ENCODE measurements at regions not wholly inside any gene's neighbourhood (a gene's known extent, or its start where the extent isn't known, plus 50 kb on each side); places are given as distances from the start of the nearest gene placed in this dataset.
"Not testable (repeated sequence)": the region's sequence is repeated elsewhere in the genome, so short reads cannot be mapped to it uniquely, and the experiment has no call there.

DNA sequence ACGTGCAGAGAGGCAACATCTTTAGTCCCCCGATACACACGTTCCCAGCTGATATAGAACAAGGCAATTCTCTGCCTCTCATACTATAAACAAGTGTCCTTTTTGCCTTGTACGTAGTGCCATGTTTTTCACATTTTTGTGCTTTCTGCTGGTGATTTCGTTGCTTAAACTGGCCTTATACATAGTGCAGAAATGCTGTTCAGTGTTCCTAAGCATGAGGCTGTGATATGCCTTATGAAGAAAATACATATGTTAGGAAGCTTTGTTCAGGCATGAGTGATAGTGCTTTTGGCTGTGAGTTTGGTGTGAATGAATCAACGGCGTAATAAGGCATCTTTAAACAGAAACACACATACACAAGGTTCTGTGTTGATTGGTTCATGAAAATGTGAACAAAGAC is 77.2 kb downstream of the KATNIP start:
- TF ChIP-seq RORB (CRISPR knock-in tag; IDR thresholded peaks at IDR 0.05) (no peak), ZNF396 (CRISPR knock-in tag; IDR thresholded peaks at IDR 0.05; ENCODE audit: borderline replicate concordance) (no peak), NFYB (CRISPR knock-in tag; conservative IDR thresholded peaks at IDR 0.05; ENCODE audit: low read depth) (no peak)
- POLR2A ChIA-PET: no interaction called here
- H3K27ac Mint-ChIP-seq: no peak overlapping the region
- no peak overlapping the region for H3K4me3 Mint-ChIP-seq
- peaks cover 5% of the 10 kb centered on the region for H3K36me3 Mint-ChIP-seq
- peaks cover 11% of the 10 kb centered on the region for H3K27me3 Mint-ChIP-seq (ENCODE audit: low read depth)
- CTCF ChIA-PET: no interaction called here
- no peaks in the 10 kb centered on the region; the same call in 1 of the 2 replicates for H3K9me3 Mint-ChIP-seq
- DNase-seq (ENCODE audit: low spot score) (no peak), ATAC-seq (no peak)
- H3K4me1 Mint-ChIP-seq: no peaks in the 10 kb centered on the region

DNA sequence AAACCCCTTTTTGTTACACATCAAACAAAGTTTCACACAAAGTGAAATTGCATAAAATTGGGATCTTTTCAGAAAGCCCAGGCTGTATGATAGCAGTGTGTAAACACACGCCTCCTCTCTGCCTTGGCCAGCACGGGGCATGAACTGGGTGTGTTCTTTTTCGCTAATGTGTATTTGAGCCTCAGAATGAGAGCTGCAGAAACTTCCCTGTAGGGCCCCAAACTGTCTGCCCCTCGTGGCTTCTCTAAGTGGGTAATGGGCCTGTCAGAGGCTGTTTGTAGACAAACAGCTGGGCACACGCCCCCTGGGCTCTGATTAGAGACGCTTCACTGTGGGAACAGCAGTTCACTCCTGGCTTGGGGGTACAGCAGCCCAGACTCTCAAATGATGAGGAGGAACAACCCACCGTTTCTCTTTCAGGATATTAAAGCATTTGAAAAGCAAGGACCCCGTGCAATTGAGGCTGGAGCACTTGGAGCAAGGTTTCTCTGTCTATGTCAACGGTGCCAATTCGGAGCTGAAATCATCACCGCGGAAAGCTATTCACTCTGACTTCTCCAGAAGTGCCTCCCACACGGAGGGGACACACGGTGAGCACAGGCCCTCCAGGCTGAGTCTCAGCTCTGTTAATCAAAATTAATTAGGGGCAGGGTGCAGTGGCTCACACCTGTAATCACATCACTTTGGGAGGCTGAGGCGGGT is 78.4 kb downstream of the KATNIP start:
- TF ChIP-seq ZNF263 (CRISPR knock-in tag; IDR thresholded peaks at IDR 0.05; ENCODE audit: low read depth) (no peak), KAT7 (CRISPR knock-in tag; IDR thresholded peaks at IDR 0.05; ENCODE audit: borderline replicate concordance) (no peak), JAZF1 (CRISPR knock-in tag; IDR thresholded peaks at IDR 0.05) (no peak), ZNF396 (CRISPR knock-in tag; IDR thresholded peaks at IDR 0.05; ENCODE audit: borderline replicate concordance) (no peak), EMX1 (CRISPR knock-in tag; IDR thresholded peaks at IDR 0.05) (no peak), NR2C2 (CRISPR knock-in tag; IDR thresholded peaks at IDR 0.05) (no peak), CREM (CRISPR knock-in tag; IDR thresholded peaks at IDR 0.05) (no peak)
- TF ChIP-seq, protein P1, sequence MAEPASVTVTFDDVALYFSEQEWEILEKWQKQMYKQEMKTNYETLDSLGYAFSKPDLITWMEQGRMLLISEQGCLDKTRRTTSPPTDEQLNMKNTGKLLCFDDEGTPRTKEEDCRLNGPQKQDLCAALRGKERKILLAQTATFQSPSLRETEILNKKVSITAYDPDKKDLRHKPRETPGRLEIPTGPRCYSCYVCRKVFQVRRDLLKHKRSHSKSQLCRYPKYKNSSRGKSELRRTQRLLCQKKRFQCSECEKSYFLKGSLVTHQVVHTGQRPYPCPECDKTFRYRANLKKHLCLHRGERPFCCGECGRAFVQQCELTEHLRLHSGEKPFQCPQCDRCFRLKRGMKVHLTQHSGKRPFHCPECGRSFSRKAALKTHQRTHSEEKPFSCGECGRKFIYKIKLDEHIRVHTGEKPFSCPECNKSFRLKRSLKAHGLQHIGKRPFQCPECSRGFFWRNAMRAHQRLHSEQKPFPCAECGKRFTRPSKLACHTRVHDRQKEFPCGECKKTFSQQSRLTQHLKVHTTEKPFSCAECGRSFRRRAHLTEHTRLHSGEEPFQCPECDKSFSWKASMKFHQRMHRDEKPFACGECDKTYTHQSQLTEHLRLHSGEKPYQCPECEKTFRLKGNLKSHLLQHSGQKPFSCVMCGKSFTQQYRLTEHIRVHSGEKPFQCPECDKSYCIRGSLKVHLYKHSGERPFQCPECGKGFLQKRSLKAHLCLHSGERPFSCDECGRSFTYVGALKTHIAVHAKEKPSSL (CRISPR knock-in tag; conservative IDR thresholded peaks at IDR 0.05): no peak
- TF ChIP-seq, protein P2, sequence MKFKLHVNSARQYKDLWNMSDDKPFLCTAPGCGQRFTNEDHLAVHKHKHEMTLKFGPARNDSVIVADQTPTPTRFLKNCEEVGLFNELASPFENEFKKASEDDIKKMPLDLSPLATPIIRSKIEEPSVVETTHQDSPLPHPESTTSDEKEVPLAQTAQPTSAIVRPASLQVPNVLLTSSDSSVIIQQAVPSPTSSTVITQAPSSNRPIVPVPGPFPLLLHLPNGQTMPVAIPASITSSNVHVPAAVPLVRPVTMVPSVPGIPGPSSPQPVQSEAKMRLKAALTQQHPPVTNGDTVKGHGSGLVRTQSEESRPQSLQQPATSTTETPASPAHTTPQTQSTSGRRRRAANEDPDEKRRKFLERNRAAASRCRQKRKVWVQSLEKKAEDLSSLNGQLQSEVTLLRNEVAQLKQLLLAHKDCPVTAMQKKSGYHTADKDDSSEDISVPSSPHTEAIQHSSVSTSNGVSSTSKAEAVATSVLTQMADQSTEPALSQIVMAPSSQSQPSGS (CRISPR knock-in tag; IDR thresholded peaks at IDR 0.05; ENCODE audit: borderline replicate concordance, low read depth): no peak
- TF ChIP-seq, protein P3, sequence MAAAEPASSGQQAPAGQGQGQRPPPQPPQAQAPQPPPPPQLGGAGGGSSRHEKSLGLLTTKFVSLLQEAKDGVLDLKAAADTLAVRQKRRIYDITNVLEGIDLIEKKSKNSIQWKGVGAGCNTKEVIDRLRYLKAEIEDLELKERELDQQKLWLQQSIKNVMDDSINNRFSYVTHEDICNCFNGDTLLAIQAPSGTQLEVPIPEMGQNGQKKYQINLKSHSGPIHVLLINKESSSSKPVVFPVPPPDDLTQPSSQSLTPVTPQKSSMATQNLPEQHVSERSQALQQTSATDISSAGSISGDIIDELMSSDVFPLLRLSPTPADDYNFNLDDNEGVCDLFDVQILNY (CRISPR knock-in tag; IDR thresholded peaks at IDR 0.05): no peak
- TF ChIP-seq, protein P4, sequence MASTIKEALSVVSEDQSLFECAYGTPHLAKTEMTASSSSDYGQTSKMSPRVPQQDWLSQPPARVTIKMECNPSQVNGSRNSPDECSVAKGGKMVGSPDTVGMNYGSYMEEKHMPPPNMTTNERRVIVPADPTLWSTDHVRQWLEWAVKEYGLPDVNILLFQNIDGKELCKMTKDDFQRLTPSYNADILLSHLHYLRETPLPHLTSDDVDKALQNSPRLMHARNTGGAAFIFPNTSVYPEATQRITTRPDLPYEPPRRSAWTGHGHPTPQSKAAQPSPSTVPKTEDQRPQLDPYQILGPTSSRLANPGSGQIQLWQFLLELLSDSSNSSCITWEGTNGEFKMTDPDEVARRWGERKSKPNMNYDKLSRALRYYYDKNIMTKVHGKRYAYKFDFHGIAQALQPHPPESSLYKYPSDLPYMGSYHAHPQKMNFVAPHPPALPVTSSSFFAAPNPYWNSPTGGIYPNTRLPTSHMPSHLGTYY (CRISPR knock-in tag; IDR thresholded peaks at IDR 0.05): no peak
- TF ChIP-seq, protein P5, sequence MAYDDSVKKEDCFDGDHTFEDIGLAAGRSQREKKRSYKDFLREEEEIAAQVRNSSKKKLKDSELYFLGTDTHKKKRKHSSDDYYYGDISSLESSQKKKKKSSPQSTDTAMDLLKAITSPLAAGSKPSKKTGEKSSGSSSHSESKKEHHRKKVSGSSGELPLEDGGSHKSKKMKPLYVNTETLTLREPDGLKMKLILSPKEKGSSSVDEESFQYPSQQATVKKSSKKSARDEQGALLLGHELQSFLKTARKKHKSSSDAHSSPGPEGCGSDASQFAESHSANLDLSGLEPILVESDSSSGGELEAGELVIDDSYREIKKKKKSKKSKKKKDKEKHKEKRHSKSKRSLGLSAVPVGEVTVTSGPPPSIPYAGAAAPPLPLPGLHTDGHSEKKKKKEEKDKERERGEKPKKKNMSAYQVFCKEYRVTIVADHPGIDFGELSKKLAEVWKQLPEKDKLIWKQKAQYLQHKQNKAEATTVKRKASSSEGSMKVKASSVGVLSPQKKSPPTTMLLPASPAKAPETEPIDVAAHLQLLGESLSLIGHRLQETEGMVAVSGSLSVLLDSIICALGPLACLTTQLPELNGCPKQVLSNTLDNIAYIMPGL (CRISPR knock-in tag; IDR thresholded peaks at IDR 0.05): no peak
- TF ChIP-seq, protein P6, sequence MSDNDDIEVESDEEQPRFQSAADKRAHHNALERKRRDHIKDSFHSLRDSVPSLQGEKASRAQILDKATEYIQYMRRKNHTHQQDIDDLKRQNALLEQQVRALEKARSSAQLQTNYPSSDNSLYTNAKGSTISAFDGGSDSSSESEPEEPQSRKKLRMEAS (CRISPR knock-in tag; IDR thresholded peaks at IDR 0.05): no peak
- DNase-seq (ENCODE audit: low spot score) (peak; percentile 20), ATAC-seq (peak; percentile 57)
- peaks cover 7% of the 10 kb centered on the region for H3K36me3 Mint-ChIP-seq
- peaks cover 11% of the 10 kb centered on the region for H3K27me3 Mint-ChIP-seq (ENCODE audit: low read depth)
- POLR2A ChIA-PET: no interaction called here
- no peak overlapping the region for H3K4me3 Mint-ChIP-seq
- no peak overlapping the region for H3K27ac Mint-ChIP-seq
- H3K4me1 Mint-ChIP-seq: no peaks in the 10 kb centered on the region
- H3K9me3 Mint-ChIP-seq: no peaks in the 10 kb centered on the region; the same call in 1 of the 2 replicates
- CTCF ChIA-PET: interaction anchor here (4.3 kb wide), 1 partner anchor 12 kb away, joined by 29 read pairs; no protein-coding TSS in a partner anchor

DNA sequence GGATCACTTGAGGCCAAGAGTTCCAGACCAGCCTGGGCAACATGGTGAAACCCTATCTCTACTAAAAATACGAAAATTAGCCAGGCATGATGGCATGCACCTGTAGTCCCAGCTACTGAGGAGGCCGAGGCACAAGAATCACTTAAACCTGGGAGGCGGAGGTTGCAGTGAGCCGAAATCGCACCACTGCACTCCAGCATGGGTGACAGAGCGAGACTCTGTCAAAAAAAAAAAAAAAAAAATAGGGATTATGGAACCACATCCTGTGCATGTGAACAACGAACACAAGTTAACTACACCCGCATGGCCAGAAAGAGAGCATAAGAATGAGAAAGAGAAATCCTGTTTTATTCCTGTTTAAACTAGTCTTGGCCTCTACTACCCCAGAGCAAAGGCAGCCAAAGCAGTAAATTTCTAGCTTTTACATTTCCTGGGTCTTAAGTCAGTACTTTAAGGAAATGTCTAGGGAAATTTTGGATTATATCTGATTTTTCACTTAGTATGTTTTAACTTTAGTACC is 79.1 kb downstream of the KATNIP start:
- DNase-seq (ENCODE audit: low spot score); H3K27ac Mint-ChIP-seq; ATAC-seq; POLR2A ChIA-PET; H3K4me3 Mint-ChIP-seq; H3K4me1 Mint-ChIP-seq; H3K9me3 Mint-ChIP-seq; H3K36me3 Mint-ChIP-seq: not testable (repeated sequence)
- peaks cover 11% of the 10 kb centered on the region for H3K27me3 Mint-ChIP-seq (ENCODE audit: low read depth)
- CTCF ChIA-PET: interaction anchor here (1.3 to 4.3 kb wide), 2 partner anchors 11 to 77 kb away, joined by 3 to 29 read pairs; no protein-coding TSS in a partner anchor

Data from WTC11 (cell line).